ENCODE measurements at regions not wholly inside any gene's neighbourhood (a gene's known extent, or its start where the extent isn't known, plus 50 kb on each side); places are given as distances from the start of the nearest gene placed in this dataset.

DNA sequence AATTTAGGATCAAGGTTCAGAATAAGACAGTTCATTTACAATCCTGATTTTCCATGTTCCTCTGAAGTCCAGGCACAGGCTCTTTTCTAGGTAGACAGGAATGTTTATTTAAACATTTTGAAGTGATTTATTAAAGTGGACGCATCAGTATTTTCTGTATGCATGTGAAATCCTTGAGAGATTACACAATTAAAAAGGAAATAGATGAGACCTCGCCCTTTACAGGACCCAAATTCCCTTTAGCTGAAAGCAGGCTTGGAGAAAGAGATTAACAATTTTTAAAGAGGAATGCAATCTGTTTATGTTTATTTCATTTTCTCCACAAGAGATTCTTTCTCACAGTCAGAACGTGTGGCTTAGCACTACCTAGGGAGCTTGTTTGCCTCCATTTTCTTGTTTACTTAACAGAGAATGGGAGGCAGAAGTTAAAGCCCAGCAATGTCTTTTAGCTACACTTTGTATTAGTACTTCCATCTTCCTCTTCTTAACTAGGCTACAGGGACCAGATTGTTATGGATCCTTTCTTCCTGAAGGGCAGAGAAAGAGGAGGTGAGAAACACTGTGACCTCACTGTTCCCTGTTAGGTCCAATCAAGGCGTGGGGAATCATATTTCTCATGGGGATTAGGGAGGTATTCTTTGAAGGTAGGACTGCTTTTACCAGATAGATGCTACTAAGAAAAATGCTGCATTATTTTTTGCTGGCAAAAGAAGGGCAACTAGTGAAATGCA is 416.0 kb downstream of the SH3GL2 start:
- TF ChIP-seq BRCA1 (CRISPR knock-in tag; IDR thresholded peaks at IDR 0.05) (no peak), ATF3 (CRISPR knock-in tag; IDR thresholded peaks at IDR 0.05) (no peak), HNRNPK (IDR thresholded peaks at IDR 0.05; ENCODE audit: low read depth, low read length, poor library complexity, severe bottlenecking) (no peak), ZNF782 (CRISPR knock-in tag; IDR thresholded peaks at IDR 0.05; ENCODE audit: borderline replicate concordance) (no peak), NCOR1 (IDR thresholded peaks at IDR 0.05; ENCODE audit: borderline replicate concordance, low read length) (no peak), ATF6 (CRISPR knock-in tag; conservative IDR thresholded peaks at IDR 0.05) (no peak), SP1 (IDR thresholded peaks at IDR 0.05) (no peak), SP1 (CRISPR knock-in tag; IDR thresholded peaks at IDR 0.05) (no peak)
- TF ChIP-seq, protein P1, sequence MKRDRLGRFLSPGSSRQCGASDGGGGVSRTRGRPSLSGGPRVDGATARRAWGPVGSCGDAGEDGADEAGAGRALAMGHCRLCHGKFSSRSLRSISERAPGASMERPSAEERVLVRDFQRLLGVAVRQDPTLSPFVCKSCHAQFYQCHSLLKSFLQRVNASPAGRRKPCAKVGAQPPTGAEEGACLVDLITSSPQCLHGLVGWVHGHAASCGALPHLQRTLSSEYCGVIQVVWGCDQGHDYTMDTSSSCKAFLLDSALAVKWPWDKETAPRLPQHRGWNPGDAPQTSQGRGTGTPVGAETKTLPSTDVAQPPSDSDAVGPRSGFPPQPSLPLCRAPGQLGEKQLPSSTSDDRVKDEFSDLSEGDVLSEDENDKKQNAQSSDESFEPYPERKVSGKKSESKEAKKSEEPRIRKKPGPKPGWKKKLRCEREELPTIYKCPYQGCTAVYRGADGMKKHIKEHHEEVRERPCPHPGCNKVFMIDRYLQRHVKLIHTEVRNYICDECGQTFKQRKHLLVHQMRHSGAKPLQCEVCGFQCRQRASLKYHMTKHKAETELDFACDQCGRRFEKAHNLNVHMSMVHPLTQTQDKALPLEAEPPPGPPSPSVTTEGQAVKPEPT (CRISPR knock-in tag; IDR thresholded peaks at IDR 0.05; ENCODE audit: low read depth): no peak
- TF ChIP-seq, protein P2, sequence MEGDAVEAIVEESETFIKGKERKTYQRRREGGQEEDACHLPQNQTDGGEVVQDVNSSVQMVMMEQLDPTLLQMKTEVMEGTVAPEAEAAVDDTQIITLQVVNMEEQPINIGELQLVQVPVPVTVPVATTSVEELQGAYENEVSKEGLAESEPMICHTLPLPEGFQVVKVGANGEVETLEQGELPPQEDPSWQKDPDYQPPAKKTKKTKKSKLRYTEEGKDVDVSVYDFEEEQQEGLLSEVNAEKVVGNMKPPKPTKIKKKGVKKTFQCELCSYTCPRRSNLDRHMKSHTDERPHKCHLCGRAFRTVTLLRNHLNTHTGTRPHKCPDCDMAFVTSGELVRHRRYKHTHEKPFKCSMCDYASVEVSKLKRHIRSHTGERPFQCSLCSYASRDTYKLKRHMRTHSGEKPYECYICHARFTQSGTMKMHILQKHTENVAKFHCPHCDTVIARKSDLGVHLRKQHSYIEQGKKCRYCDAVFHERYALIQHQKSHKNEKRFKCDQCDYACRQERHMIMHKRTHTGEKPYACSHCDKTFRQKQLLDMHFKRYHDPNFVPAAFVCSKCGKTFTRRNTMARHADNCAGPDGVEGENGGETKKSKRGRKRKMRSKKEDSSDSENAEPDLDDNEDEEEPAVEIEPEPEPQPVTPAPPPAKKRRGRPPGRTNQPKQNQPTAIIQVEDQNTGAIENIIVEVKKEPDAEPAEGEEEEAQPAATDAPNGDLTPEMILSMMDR (CRISPR knock-in tag; IDR thresholded peaks at IDR 0.05): no peak

Measured in HepG2 (cell line).